ENCODE measurements at regions not wholly inside any gene's neighbourhood (a gene's known extent, or its start where the extent isn't known, plus 50 kb on each side); places are given as distances from the start of the nearest gene placed in this dataset.
"Not testable (repeated sequence)": the region's sequence is repeated elsewhere in the genome, so short reads cannot be mapped to it uniquely, and the experiment has no call there.

- H3K4me2 ChIP-seq (ENCODE audit: low read length), result no peak overlapping the region
- H3K4me3 ChIP-seq (ENCODE audit: low read depth, low read length), result no peak overlapping the region
- H3K9me3 ChIP-seq (ENCODE audit: control insufficient read depth, low read length), result no peaks in the 10 kb centered on the region
- TF ChIP-seq CTCF (IDR thresholded peaks at IDR 0.05), result no peak
- H3K27me3 ChIP-seq (ENCODE audit: control insufficient read depth, insufficient read depth, low read length), result no peaks in the 10 kb centered on the region
- no peaks in the 10 kb centered on the region for H3K79me2 ChIP-seq
- no peak overlapping the region for H3K9ac ChIP-seq
- no peaks in the 10 kb centered on the region for H3K4me1 ChIP-seq
- no peaks in the 10 kb centered on the region for H3K36me3 ChIP-seq (ENCODE audit: control insufficient read depth, insufficient read depth, low read length)
- no peak overlapping the region for H2AFZ ChIP-seq
- no peak overlapping the region for H3K27ac ChIP-seq
These were observed 886.6 kb downstream of the DIAPH3 start for GRCh38 chr13:59277106-59277505.

- H3K27me3 ChIP-seq (ENCODE audit: control insufficient read depth, insufficient read depth, low read length), result no peaks in the 10 kb centered on the region
- H2AFZ ChIP-seq, result no peak overlapping the region
- H3K4me2 ChIP-seq (ENCODE audit: low read length), result no peak overlapping the region
- TF ChIP-seq CTCF (IDR thresholded peaks at IDR 0.05), result no peak
- no peaks in the 10 kb centered on the region for H3K9me3 ChIP-seq (ENCODE audit: control insufficient read depth, low read length)
- H3K36me3 ChIP-seq (ENCODE audit: control insufficient read depth, insufficient read depth, low read length), result no peaks in the 10 kb centered on the region
- no peaks in the 10 kb centered on the region for H3K4me1 ChIP-seq
- no peak overlapping the region for H3K9ac ChIP-seq
- no peak overlapping the region for H3K27ac ChIP-seq
- H3K79me2 ChIP-seq, result no peaks in the 10 kb centered on the region
- H3K4me3 ChIP-seq (ENCODE audit: low read depth, low read length), result no peak overlapping the region
These were observed 884.7 kb downstream of the DIAPH3 start for GRCh38 chr13:59279028-59279427.

GRCh38 chr13:59279576-59279975 is 884.2 kb downstream of the DIAPH3 start:
- H3K27ac ChIP-seq, result no peak overlapping the region
- TF ChIP-seq CTCF (IDR thresholded peaks at IDR 0.05), result no peak
- H3K36me3 ChIP-seq (ENCODE audit: control insufficient read depth, insufficient read depth, low read length), result no peaks in the 10 kb centered on the region
- no peaks in the 10 kb centered on the region for H3K79me2 ChIP-seq
- H3K4me3 ChIP-seq (ENCODE audit: low read depth, low read length), result no peak overlapping the region
- H3K4me2 ChIP-seq (ENCODE audit: low read length), result no peak overlapping the region
- H3K4me1 ChIP-seq, result no peaks in the 10 kb centered on the region
- H3K9ac ChIP-seq, result no peak overlapping the region
- no peak overlapping the region for H2AFZ ChIP-seq
- H3K9me3 ChIP-seq (ENCODE audit: control insufficient read depth, low read length), result no peaks in the 10 kb centered on the region
- H3K27me3 ChIP-seq (ENCODE audit: control insufficient read depth, insufficient read depth, low read length), result no peaks in the 10 kb centered on the region

GRCh38 chr13:59280297-59280696 is 883.4 kb downstream of the DIAPH3 start:
- TF ChIP-seq CTCF (IDR thresholded peaks at IDR 0.05), result no peak
- no peak overlapping the region for H3K4me2 ChIP-seq (ENCODE audit: low read length)
- H3K79me2 ChIP-seq, result no peaks in the 10 kb centered on the region
- no peak overlapping the region for H3K27ac ChIP-seq
- H3K4me1 ChIP-seq, result no peaks in the 10 kb centered on the region
- H3K9me3 ChIP-seq (ENCODE audit: control insufficient read depth, low read length), result no peaks in the 10 kb centered on the region
- H2AFZ ChIP-seq, result no peak overlapping the region
- no peaks in the 10 kb centered on the region for H3K36me3 ChIP-seq (ENCODE audit: control insufficient read depth, insufficient read depth, low read length)
- no peaks in the 10 kb centered on the region for H3K27me3 ChIP-seq (ENCODE audit: control insufficient read depth, insufficient read depth, low read length)
- no peak overlapping the region for H3K4me3 ChIP-seq (ENCODE audit: low read depth, low read length)
- H3K9ac ChIP-seq, result no peak overlapping the region

GRCh38 chr13:59281453-59281852 is 882.3 kb downstream of the DIAPH3 start:
- H3K27me3 ChIP-seq (ENCODE audit: control insufficient read depth, insufficient read depth, low read length), result no peaks in the 10 kb centered on the region
- no peaks in the 10 kb centered on the region for H3K36me3 ChIP-seq (ENCODE audit: control insufficient read depth, insufficient read depth, low read length)
- H3K27ac ChIP-seq, result no peak overlapping the region
- no peak overlapping the region for H3K4me3 ChIP-seq (ENCODE audit: low read depth, low read length)
- no peak for TF ChIP-seq CTCF (IDR thresholded peaks at IDR 0.05)
- H3K9me3 ChIP-seq (ENCODE audit: control insufficient read depth, low read length), result no peaks in the 10 kb centered on the region
- no peak overlapping the region for H3K4me2 ChIP-seq (ENCODE audit: low read length)
- H3K9ac ChIP-seq, result no peak overlapping the region
- H2AFZ ChIP-seq, result no peak overlapping the region
- no peaks in the 10 kb centered on the region for H3K4me1 ChIP-seq
- H3K79me2 ChIP-seq, result no peaks in the 10 kb centered on the region

- H3K4me3 ChIP-seq (ENCODE audit: low read depth, low read length); H3K9me3 ChIP-seq (ENCODE audit: control insufficient read depth, low read length); H3K79me2 ChIP-seq; H3K4me2 ChIP-seq (ENCODE audit: low read length); H2AFZ ChIP-seq; H3K27me3 ChIP-seq (ENCODE audit: control insufficient read depth, insufficient read depth, low read length); H3K4me1 ChIP-seq; H3K36me3 ChIP-seq (ENCODE audit: control insufficient read depth, insufficient read depth, low read length); H3K9ac ChIP-seq; H3K27ac ChIP-seq: not testable (repeated sequence)
These were observed 871.5 kb downstream of the DIAPH3 start for GRCh38 chr13:59292240-59292639.
